Activated effector memory CD4-positive, alpha-beta T cell treated with anti-CD3 and anti-CD28 coated beads, Interleukin-2, amount 50 U/mL, for 16 hours (primary cell): ENCODE measurements at regions not wholly inside any gene's neighbourhood (a gene's known extent, or its start where the extent isn't known, plus 50 kb on each side); places are given as distances from the start of the nearest gene placed in this dataset.

ENCODE experiments used
- DNase-seq: peaks from one replicate; pipeline ENCODE4 v3.0.0-alpha.2; 2020

DNA sequence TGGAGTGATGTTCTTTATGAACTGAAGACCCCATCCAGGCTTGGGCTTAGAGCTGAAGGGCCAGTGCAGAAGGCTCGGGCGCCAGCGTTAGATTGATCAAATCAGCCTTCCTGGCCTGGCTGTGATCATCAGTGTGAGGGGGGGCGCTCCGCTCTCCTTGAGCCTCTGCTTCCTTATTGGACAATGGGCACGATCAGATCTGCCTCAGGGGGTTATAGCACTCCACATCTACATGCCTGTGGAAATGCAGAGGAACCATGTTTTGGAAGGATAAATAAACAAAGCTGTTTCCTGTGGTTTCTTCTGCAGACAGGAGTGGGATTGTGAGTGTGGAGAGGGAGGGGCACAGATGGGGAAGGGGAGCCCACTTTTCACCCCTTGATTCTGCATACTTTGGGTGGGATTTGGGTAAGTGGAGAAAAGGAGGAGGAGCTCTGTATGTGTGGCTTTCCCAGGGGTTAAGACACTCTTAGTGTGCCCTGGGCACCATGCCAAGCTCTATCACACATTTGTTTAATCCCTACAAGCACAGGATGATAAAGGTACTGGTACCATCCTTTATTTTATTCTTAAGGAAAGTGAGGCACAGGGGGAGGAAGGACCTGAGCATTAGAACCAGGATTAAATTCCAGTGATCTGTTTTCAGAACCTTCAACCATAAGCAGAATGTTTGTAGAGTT, 150.5 kb downstream of the EN1 start:
- no peak for DNase-seq

DNA sequence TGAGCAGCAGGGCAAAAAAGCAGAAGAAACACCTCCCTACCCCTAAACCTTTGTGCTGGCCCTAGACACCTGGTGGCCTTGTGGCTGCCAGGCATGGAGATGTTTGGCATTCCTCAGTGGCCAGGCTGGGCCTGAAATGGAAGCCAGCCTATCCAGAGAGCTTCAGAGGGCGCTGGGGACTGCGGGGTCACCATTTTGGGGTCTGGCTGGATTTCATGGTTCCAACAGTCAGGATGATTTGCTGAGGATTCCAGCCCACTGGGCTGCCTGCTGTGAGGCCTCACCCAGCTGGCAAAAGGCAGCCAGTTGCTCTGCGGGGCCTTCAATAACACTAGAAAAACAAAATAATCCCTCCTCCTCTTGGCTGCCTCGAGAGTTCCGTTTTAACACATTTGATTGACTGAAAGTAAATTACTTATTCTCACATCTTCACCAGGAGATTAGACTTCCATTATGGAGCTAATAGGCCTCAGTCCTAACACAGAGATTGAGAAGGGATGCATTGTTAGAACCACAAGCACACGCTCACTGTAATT, 154.1 kb downstream of the EN1 start:
- DNase-seq, result no peak

DNA sequence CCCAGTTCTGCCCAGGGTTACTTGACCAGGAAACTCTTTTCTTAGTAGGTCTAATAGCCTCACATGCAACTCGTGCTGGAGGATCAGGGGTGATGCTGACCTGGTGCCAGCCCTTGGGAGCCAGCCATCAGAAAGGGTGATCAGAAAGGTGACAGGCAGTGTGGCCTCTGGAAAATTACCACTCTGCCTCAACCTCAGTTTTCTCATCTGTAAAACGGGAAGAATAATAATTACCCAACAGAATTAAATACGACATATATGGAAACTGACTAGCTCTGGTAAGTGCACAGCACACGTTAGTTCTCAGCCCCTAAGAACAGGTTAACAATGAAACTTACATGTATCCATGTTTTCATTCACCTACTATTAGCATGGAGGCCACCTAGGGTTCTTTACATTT, 157.6 kb downstream of the EN1 start:
- DNase-seq, result no peak

DNA sequence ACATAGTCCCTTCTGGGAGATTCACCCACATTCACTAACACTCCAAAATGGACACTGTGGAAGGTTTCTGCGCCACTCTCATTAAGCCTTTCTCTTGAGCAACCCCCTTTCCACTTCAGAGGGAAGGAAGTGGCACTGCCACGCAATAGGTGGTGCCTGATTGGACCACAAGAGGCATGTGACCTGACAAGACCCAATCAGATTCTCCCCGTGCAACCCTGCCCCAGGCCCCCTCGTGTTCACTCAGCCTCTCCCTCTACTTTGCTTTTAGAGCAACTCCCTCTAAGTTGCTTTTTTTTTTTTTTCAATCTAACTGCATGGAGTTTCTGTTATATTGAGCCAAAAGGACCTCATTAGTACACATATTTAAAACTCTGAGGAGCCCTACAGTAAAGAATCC, 158.0 kb downstream of the EN1 start:
- no peak for DNase-seq

DNA sequence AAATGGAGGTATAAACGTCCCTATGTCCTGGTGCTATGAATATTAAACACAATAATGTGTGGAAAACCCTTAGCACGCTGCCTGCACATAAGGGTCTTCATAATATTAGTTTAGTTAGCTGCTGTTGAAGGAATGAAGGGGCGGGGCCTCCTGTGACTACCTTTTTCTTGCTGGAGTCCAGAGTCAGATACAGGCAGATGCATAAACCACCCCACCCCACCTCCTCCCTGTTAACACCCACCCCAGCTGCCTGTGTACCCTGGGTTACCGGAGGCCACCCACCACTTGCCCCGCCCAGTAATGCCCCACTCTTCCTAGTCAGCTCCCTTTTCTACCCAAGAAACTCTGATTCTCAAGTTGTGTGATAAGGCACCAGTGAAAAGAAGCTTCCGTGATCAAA, 158.4 kb downstream of the EN1 start:
- DNase-seq, result no peak

DNA sequence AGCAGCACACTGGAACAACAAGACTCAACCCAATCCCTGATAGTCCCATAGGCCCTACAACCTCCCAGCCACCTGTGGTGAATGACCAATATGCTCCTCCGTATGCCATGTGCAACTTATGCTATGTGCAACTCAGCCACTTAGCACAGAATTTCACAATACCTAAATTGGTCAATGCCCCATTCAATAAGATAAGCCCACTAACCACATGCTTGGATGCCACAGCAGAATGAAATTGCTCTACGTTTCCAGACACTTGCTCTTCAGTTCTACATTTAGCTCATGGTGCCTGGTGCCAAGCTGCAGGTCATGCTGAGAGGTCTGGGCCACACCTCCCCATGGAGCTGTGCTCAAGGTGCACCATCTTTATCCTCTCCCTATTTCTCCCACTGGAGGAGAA, 159.8 kb downstream of the EN1 start:
- no peak for DNase-seq

DNA sequence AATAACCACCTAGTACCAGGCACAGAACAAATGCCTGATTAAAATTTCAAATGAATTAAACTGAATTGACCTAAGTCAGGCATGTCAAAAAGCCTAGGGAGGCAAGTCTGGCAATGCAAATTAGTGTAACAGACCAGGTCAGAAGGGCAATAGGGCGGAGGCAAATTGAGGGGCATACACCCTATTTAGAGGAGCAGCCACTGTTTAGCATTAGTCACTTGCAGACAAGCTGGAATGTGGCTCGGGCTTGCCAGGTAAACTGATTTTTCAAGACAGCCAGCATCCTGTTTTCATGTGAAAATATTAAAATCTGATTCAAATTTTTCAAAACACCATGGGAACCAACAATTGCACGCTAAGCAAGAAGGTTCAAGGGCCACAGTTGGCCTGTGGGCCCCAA, 160.3 kb downstream of the EN1 start:
- no peak for DNase-seq

DNA sequence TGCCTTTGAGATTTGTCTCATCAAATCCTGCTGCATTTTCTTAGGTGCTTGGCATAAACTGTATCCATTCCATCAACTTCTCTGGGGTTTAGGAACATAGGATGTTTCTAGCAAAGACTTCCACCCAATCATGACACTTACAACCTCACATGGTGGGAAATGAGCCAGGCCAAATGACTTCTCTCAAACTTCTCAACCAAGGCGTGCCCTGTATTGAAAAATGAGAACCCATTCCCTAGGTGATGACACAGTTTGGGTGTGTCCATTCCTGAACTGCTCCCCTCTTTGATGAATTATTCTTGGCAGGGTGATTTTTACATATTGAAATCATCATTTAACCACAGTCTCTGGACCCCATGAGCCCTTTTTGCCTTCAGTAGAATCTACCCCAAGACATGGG, 161.1 kb downstream of the EN1 start:
- no peak for DNase-seq

DNA sequence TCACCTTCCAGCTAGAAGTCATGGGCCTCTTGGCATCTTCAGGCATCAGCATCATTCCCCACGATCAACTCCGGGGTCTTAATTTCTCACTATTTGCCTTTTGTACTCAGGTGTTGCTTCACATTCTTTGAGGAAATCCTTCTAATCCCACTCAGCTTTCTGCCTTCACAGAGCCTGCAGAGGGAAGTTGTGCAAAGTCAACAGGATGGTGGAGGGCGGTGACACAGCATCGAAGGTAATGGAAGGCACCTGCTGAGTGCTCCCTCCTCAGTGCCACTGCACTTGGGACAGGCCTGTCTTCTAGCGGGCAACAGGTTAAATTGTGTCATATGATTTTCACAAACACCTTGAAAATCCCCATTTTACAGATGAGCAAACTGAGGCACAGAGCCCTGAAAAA, 164.0 kb downstream of the EN1 start:
- DNase-seq, result no peak

DNA sequence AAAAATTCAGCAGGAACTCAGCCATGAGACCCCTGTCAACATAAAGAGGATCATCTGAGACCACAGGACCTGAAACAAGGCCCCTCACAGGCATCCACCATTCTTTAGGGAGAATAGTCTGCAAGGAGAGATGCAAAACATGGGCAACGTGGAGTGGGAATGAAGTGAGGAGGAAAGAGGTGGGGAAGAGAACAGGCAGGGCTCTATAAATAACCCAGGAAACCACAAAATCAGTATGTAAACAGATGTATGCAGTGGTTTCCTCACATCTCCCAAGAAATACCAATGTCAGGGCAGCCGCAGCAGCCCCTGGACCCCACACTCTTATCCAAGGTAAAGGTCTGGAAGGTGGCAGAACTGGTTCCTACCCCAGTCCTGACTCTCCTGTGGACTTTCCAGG, 168.5 kb downstream of the EN1 start:
- no peak for DNase-seq

DNA sequence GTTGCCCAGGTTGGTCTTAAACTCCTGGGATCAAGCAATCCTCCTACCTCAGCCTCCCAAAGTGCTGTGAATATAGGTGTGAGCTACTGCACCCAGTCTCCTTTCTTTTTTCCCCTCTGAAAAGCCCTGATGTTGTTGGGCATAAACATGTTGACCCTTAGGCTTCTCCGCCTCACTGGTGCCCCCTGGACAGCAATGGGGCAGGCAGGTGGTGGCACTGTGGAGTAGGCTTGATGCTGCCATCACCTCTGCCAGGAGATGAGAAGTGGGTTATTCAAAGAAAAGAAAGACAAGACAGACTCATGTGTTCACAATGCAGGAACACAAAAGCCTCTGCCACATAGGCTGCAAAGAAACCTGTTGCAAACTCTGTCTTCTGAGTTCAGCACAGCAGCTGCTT, 169.9 kb downstream of the EN1 start:
- DNase-seq, result no peak

DNA sequence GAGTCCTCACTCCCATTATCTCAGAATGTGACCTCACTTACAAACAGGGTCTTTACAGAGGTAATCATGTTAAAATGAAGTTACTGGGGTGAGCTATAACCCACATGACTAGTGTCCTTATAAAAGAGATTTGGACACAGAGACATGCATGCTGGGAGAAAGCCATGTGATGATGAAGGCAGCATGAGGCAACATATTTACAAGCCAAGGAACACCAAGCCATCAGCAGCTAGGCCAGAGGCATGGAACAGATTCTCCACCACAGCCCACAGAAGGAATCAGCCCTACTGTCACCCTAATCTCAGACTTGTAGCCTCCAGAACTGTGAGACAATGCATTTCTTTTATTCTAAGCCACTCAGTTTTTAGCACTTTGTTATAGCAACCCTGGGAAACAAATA, 171.9 kb downstream of the EN1 start:
- DNase-seq, result no peak

DNA sequence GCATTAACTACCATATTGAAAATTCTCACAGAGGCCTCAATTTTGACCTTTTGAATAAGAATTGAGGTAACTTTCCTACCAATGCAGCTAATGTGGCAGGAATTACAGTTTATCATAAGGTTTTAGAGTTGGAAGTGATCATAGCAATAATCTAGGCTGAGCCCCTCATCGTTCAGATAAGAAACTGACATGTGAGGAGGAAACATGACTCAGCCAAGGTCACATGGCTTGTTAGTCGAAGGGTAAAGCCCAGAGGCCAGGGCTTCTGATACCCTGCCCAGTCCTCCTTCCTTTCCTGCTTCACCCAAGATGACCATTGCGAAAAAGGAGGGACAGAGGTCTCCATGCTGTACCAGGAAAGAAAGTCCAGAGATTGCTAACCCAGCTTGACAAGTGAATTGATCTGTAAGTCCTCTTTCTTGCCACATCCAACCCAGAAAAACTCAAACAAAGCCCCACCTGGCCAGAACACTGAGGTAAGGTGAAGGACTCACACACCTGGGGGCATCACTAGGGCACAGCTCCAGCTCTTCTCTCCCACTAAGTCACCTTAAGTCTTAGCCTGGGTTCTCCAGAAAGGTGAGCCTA, 174.8 kb downstream of the EN1 start:
- no peak for DNase-seq

DNA sequence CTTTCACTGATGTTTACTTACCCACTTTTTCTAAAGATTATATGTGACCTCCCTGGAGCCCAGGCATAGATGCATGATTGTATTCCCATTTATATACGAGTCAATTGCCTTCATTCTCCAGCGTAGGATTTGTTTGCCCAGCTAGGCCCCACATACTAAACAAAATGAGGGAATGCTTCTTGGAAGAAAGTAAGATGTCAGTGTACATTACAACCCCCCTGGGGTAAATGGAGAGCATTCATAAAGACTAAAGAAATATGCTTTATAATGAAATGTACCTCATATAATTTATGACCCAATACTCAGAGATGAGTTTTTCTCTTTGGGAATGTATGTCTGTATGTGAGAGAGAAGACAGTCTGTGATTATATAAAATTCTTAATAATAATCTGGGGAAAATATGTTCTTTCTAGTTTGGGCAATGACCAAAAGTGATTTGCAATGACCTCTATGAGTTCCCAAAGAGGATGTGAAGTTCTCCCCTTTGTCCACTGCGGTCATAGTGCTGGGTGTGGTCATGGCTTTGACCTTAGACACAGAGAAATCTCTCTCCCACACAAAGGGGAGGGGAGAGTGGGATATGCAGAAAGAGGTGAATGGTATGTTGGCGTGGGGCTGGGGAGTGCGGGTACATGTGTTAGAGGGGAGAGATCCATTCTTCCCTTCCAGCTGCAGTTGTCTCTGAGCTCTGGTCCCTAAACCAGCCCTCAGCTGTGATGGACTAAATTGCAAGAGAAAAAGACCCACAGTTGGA, 175.6 kb downstream of the EN1 start:
- no peak for DNase-seq

DNA sequence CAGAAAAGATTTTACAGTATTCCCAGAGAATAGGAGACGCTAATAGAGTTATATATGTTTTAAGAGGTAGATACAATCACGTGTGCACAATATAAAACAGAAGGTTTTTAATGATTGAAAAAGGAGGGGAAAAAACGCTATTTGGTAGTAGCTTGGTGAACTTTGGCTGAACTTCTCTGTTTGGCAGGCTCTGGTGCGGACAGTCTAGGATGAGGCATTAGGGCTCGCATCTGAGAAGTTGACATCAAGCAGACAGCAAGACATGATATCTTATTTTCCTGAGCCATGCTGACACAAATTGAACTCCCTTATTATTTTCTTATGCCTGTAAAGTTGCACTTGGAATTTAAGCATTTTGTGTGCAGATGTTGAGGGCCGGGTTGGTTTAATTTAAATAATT, 176.6 kb downstream of the EN1 start:
- DNase-seq, result no peak

DNA sequence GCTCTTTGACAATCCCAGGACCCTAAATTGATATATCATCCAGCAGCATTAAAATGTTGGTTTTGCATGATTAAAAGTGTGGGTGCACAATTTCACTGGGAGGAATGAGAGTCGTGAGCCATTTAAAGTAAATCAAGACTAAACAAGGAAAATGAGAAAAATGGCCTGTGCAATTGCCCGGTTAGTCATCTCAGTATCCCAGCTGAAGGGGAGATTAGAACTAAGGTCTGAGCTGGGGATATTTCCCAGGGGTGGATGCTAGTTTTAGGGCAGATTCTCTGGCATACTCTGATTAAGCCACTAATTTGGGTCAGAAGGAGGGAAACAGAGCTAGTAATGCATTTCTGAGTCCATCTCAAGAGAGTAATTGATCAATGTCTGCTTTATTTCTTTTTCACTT, 177.2 kb downstream of the EN1 start:
- DNase-seq, result no peak

DNA sequence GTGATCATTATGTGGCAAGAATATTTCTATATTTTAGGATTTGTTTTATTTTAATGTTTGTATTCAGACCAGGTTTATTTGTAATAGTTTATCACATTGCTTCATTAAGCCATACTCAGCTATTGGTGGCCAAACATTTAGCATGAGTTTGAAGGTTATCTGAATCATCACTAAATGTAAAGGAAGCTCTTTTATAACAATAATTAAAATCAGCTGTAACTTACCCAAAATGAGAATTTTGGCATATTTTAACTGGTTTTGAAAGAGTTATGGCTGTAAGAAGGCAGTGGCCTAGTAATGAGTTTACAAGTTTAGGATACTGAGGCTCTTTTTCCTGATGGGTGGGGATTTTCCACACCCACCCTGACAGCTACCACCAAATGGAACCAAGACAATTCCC, 177.8 kb downstream of the EN1 start:
- no peak for DNase-seq

DNA sequence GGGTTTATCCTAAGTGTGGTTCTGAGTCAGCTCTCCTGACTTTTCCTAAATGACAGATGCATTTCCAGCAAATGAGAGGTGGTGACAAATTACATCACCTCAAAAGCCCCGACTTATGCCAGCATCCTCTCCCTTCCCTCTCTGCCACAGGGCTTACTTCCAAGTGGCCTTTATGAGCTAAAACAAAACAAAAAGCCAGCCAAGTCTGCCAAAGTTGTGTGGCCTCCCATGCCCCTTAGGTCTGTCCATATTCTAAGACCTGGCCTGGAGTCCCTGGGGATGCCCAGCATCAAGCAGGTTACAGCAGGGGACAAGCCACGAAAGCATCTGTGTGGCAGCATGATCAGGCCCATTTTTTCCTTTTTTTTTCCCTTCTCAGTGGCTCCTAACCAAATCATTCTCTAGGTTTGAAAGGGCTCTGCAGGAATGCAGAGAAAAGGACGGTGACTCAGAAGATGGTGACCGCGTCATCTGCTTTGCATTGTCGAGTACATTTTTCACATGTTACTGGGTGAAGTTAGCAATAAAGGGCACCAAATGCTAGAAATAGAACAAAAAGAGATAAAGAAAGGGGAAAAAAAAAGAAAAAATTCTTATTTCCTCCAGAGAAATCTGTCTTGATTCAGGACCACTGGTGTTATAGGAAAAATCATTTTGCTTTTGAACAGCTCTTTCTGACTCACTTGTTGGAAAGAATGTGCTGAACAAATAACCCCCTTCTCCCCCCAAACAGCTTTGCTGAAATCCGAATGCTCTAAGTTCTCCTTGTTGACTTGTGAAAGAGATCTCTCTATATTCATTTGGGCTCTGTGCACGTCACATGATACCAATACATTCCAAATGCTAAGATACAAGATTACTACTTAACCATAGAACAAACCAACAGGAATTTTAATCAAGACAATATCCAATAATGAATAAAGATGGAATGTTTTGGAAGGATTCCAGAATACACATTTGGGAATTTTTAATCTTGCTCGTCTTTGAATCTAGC, 178.7 kb downstream of the EN1 start:
- DNase-seq, result no peak

DNA sequence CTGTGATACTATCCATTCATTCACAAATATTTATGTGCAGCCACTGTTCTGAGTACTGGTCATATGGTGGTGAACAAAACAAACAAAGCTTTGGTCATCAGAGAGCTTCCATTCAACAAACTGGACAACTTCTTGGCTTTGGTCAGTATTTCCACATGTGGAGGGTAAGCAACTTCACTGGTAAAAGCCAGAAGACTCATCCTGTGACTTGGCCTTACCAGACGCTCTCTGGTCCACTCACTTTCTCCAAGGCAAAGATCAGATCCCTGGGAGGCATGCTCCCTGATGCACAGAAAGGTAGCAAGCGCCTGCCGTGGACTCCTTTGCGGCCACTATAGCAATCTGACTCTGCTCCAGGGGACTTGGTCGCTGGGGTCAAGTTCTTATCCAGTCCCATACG, 179.5 kb downstream of the EN1 start:
- DNase-seq, result no peak

DNA sequence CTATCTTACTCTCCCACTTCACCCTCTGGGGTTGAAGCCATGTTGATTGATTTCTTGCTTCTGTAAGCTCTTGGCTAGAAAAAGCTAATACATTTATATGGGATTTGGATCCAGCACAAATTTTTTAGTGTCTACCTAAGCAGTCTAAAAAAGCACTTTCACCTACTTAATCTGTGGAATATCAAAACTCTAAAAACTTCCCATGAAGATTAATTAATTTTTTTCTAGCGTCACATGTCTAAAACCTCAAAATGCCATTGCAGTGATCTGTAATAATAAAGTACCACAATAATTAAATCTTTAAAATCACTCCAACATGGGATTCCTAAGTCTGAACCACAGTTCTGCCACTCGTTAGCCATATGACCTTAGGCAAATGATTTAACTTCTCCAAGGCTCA, 180.1 kb downstream of the EN1 start:
- DNase-seq, result no peak

DNA sequence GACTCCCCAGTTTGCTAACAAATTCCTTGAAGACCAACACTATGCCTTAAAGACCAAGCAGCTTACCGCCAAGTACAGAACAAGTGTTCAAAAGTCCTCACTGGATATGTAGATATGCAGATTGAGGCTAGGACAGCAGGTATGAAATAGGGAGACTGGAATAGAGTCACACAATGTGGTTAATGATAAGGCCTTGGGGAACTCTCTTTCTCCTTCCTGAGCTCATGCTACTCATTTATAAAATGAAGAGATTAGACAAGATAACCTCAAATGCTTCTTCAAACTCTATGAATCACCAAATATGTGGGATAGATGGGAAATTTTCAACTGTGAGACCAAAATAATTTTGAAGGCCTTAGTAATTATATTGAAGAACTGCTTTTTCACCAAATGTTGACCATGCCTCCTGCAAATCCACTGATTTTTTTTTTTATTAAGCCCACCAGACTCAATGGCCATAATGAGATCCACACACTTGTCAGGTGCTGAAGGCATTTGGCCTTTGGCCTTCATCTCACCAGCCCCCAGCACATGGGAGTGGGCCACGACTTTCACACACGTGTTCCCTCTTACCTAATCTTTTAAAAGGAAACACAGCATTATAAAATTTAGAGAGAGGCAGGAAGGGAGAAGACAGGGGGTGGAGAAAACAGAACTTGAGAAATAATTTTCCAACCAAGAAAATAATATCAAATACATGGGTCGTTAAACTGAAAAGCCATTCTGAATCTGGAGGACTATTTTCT, 181.5 kb downstream of the EN1 start:
- no peak for DNase-seq

DNA sequence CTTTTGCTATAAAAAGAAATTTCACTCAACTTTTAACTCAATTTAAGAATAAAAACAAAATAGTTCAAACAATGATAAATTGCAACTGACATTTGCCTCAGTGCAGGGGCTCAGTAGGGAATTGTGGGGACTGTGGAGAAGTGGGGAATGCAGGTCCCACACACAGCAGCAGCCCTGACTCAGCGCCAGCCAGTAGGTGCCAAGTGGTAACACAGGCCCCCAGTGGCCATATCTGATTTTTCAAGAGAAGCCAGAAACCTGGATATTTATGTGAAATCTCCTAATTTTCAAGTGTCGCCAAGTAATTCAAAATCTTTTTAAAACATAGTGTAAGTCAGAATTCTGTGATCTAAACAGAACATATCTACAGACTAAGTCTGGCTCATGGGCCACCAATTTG, 186.3 kb downstream of the EN1 start:
- DNase-seq, result no peak
